Fibroblast of lung (primary cell): ENCODE measurements at regions not wholly inside any gene's neighbourhood (a gene's known extent, or its start where the extent isn't known, plus 50 kb on each side); places are given as distances from the start of the nearest gene placed in this dataset.
"Not testable (repeated sequence)": the region's sequence is repeated elsewhere in the genome, so short reads cannot be mapped to it uniquely, and the experiment has no call there.

ENCODE experiments used
- CTCF ChIP-seq, 2 donors: IDR thresholded peaks in 1 of 2; conservative IDR thresholded peaks in 1 of 2; 1 replicate in 1 of 2; 2 replicates in 1 of 2; pipeline ENCODE4 v1.5.1; 2011 to 2012; ENCODE audit warnings: low read length in 2 of 2, control low read depth in 1 of 2, inconsistent platforms in 1 of 2, low read depth in 1 of 2, mild to moderate bottlenecking in 1 of 2
- EZH2 ChIP-seq: IDR thresholded peaks from 2 replicates; pipeline ENCODE4 v1.5.1; 2012; ENCODE audit warnings: low read length, control low read depth, mild to moderate bottlenecking; ENCODE audit errors: missing control alignments

GRCh38 chr1:121048769-121049443, 135.2 kb downstream of the FAM72B start:
- not testable (repeated sequence) for TF ChIP-seq CTCF (conservative IDR thresholded peaks at IDR 0.05 in 1 of 2, IDR thresholded peaks at IDR 0.05 in 1 of 2; ENCODE audit: low read depth in 1 of 2, low read length in 2 of 2); EZH2
